Hematopoietic multipotent progenitor cell treated with erythropoietin and hydrocortisone succinate and interleukin-3 and kit ligand, for 4 days (in vitro differentiated cells): ENCODE measurements at regions not wholly inside any gene's neighbourhood (a gene's known extent, or its start where the extent isn't known, plus 50 kb on each side); places are given as distances from the start of the nearest gene placed in this dataset.
"Not testable (repeated sequence)": the region's sequence is repeated elsewhere in the genome, so short reads cannot be mapped to it uniquely, and the experiment has no call there.

Source experiments
- DNase-seq: peaks from one replicate; pipeline ENCODE4 v3.0.0-alpha.2; 2015

DNA sequence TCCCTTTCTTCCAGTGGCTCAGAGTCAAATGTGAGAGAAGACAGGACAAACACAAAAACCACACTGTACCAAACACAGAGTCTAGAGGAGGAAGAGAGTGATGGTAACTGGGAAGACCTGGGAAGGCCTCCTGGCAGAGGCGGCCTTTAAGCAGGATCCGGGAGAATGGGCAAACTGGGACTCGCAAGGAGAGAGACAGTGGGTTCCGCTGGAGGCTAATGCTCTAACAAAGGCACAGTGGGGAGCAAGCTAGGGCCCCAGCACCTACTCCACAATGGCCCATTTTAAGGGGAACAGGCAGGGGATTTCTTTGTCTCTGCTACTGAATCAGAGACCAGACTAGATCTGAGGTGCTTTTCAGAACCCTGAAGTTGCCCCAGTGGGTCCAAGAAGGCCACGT lies 81.4 kb upstream of the HES1 start:
- DNase-seq: no peak

DNA sequence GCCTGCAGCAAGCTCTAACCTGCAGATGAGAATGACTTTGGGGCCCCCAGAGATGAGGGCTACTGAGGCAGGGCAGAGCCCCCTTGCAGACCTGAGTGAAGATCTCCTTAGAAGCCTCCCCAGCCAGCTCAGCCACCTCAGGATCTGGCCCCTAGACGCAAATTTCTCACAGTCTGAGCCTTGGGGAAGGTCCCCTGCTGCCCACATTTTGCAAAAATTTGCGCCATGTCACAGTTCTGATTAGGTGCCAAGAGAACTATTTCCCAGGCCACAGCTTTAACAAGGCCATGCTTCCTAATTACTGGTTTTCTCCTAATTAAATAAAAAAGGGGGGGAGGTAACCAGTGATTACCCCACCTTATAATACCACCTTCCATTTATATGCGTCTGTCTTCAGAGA lies 81.0 kb upstream of the HES1 start:
- DNase-seq: no peak

DNA sequence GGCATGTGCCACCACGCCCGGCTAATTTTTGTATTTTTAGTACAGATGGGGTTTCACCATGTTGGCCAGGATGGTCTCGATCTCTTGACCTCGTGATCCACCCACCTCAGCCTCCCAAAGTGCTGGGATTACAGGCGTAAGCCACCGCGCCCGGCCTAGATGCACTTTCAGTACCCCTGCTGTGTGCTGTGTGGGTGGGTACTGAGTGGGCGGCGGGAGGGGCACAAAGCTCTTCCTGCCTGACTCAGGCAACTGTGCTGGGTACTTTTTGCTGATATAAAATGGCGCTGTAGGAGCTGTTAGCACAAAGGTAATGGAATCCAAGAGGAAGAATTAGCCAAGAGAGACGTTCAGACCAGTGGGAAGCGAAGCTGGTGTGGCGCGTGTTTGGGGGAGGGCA lies 79.6 kb upstream of the HES1 start:
- DNase-seq: not testable (repeated sequence)

DNA sequence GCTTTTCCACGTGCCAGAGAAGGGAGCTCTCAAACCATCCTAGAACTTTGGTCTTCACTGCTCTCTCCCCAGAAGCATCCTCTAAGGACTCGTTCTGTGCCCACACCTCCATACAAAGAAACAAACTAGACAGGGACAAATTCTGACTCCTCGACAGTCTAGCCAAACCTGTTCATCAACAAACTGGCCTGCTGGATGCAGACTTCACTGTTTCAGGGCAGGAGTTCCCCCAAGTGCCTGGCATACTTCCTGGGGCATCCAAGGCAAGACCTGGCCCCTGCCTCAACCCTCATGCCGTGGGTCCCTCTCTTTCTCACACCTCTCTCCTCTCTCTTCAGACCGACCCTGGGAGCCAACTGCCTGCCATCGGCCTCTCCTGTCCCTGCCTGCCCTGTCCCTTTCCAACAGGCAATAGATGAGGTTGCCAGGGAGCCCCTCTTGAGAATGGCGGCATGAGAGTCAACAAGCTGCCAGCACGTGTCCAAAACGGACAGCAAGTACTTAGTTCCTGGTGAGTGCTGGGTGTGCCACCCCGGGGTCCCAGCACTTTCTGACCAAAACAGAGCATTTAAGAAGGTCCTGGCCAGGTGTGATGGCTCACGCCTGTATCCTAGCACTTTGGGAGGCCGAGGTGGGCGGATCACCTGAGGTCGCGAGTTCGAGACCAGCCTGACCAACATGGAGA lies 79.1 kb upstream of the HES1 start:
- DNase-seq: no peak

DNA sequence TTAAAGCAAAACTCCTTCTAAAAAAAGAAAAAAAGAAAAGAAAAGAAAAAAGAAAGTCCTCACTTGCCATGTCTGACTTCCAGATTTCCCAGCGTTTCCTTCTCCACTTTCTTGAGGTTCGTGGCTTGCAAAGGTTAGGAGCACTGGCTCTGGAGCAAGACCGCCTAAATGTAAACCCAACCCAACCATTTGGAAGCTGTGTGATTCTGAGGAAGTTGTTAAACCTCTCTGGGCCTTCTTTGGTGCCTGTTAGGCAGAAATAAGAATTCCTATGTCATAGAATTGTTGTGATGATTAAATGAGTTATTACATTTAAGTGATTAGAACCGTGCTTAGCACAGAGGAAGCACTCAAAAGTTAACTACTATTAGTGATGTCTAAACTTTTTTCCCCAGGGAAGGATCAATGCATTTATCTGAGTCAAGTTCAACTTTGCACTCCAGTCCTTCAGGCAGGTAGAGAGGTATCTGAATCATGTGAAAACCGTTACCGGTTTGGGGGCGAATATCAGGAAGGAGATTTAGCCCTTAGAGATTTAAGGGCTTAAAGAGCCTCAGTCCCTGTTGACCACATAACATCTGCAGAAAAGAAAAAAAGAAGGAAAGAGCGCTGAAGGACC lies 78.3 kb upstream of the HES1 start:
- no peak for DNase-seq

DNA sequence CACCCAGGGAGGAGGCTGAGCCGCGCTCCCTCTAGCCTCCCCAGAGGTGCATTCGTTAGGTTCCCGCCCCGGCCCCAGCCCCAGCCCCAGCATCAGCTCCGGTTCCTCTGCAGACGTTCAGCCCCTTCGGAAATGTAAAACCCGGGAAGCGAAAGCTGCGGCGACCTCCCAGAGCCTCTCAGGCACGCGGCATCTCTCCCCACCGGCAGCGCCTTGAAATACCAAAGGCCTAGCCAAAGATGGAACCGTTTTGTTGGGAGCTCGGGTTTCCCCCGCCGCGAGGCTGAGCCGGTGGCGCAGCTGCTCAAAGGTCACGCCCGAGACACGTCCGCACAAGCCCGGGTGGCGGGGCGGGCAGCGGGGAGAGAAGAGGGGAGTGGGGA lies 77.8 kb upstream of the HES1 start:
- DNase-seq: peak; percentile 62

DNA sequence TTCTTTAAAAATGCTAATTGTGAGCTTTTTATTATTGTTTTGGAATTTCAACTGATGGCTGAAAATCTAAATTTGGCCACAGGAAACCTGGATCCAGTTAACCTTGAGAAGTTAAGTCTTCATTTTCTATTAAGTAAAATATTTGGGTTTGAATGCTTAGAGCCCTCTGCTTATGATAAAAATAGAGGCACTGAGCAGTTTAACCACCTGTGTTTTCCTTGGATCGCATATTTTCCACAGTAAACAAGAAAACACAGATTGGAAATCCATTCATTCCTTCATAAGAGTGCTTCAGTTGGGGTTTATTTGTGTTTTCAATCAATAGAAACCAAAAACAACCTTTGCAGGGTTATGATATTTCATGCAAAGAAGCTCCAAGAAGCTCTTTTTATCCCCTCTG lies 77.2 kb upstream of the HES1 start:
- no peak for DNase-seq

DNA sequence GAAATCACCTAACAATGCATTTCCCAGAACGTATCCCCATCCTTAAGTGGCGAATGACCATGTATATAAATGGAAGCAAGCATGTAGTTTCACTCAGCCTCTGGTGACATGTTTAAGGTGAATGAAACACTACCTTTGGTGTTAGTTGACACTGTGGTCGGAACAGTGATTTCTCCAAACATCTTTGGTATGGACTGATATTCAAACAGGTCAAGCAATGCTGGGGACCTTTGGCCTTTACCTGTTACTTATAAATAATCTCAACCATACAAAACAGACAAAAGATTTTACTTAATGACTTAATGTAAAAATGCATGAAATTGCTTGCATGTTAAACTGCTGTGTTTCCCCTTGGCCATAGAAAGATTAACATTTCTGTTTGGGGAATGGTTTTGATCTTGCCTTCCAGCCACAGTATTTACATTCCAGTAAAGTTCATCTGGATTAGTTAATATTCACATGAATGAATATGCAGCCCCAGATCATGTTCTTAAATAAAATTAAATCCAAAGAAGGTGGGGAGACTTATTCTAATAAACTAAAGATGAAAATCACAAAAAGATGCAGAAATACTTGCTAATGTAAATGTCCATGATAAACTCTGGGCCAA lies 74.4 kb upstream of the HES1 start:
- no peak for DNase-seq

DNA sequence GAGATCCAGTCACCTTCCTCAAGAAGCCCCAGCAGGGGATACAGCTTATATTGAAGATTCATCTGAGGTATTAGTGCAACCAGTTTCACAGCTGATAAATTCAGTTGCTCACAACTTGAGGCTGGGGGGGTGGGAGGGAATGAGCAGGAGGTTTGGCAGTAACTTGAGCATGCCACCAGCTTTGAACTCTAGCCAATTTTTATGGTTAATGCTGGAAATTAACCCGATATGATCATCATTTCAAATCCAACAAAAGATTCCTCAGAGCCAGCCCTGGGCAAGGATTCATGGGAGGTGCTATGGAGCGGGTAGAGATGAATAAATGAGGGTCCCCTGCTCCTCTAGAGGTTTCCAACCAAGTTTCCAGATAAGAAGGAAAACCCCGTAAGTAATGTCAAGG lies 73.1 kb upstream of the HES1 start:
- DNase-seq: no peak

DNA sequence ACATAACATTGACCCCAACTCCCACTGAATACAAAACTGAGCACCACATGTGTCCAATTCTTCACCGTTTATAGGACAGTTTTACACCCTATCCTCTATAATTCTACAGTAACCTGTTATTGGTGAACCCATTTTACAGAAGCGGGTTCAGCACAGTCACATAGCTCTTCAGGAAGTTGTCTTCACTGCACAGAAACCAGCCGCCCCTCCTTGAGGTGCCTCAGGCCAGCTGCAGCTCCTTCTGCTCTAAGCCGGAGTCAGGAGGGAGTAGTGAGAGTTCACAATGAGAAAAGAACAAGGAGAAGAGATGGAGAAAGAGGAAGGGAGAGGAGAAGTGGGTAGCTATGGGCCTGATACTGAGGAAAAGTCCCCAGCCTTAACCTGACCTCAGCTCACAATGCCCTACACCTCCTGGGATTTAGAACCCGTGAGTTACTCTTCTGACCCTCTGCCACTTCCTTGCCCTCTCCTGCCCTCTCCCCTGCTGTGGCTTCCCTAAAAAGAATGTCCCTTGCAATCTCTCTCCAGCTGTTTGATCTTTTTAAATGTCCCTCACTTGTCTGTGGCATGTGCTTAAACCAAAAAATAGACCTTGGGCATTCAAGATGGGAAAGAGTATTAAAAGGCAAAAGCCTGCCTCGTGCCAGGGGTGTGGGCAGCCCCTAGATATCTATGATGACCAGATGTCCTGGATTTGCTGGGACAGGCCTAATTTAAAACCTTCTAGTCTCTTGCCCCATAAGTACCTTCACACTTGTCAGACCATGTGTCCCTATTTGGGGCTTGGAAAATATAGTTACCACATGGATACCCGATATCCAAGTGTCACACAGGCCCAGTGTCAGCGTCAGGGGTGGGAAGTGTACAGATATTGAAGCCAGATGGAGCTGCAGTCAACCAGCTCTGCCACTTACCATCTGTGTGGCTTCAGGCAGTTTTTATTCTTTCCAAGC lies 71.3 kb upstream of the HES1 start:
- no peak for DNase-seq

DNA sequence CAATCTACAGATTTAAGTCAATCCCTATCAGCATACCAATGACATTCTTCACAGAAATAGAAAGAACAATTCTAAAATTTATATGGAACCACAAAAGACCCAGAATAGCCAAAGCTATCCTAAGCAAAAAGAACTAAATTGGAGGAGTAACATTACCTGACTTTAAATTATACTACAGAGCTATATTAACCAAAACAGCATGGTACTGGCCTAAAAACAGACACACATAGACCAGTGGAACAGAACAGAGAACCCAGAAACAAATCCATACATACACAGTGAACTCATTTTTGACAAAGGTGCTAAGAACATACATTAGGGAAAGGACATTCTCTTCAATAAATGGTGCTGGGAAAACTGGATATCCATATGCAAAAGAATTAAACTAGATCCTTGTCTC lies 68.6 kb upstream of the HES1 start:
- DNase-seq: not testable (repeated sequence)

DNA sequence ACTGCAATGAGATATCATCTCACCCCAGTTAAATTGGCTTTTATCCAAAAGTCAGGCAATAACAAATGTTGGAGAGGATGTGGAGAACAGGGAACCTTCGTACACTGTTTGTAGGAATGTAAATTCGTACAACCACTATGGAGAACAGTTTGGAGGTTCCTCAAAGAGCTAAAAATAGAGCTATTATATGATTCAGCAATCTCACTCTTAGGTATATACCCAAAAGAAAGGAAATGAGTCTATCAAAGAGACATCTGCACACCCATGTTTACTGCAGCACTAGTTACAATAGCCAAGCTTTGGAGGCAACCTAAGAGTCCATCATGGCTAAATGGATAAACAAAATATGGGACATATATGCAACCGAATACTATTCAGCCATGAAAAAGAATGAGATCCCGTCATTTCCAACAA lies 68.0 kb upstream of the HES1 start:
- peak; percentile 29 for DNase-seq

DNA sequence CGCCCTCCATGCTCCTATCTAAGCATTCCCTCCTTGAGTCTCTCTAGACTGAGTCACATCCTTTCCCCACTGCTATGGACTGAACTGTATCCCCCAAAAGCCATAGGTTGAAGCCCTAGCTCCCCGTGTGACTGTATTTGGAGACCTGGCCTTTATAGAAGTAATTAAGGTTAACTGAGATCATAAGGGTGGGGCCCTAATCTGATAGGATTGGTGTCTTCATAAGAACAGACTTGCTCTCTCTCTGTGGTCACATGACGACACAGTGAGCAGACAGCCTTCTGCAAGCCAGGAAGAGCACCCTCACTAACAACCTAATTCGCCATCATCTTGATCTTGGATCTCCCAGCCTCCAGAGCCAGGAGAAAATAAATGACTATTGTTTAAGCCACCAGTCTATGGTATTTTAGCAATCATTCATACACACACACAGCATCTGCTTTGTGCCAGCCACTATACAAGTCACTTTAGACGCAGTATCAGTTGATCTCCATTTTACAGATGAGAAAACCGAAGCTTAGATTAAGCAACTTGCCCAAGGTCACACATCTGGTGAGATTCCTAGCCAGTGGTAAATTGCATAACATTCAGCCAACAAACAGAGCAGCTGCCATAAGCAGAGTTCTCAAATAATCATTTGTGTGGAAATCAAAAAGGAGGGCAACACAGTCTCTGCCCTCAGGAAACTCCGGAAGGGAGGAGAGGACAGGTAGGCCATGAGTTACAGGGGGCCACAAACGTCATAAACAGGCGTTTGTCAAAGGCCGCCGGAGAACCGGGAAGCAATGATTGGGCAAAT lies 66.3 kb upstream of the HES1 start:
- peak; percentile 77 for DNase-seq

DNA sequence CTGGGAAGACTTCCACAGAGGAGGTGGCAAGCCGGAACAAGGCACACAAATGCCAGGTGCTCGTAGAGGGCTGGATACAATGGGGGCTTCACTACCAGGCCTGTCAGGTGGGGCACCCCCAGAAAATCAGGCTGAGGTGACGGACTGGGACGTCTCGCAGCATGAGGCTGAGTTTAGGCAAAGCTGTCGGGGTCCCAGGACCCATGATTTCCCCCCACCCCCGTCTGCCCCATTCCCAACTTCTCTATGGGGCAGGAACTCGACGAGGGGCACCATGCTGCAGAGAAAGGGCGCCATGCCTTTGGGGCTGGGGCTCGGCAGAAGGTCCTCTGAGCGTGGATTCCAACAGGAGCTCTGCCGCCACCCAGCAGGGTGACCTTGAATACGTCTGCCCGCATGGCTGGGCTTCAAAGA lies 65.7 kb upstream of the HES1 start:
- DNase-seq: no peak

DNA sequence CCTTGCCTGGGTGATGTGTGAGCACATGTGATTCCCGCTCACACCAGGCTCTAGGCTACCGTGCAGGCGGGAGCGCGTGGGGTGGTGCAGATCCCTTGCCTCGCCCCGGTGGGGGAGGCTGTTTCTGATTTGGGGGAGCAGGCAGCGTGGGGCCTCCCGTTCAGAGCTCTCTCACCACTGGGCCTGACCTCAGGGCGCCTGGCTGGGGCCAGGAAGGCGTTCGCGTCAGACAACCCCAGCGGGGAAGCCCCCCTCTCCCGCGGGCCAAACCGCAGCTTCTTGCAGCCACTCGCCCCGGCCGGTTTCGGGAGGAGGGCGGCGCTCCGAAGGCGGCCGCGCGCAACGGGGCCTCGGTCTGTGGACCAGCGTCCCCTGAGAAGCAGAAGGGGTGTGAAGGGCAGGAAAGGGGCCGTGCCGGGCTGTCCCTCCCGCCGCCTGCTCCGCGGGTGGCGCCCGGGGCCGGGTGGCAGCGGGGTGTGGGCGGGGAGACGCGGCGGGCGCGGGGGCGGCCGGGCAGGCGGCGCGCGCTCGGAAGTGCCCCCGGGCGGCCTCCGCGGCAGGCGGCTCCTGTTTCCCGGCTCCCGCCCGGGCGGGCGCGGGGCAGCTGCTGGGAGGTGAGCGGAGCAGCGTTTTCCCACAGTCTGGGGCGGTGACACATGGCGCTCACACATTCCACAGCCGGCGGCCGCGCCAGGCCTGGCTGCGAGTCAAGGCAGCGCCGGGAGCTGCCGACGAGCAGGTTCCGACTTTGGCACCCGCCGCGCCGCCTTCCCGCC lies 65.1 kb upstream of the HES1 start:
- DNase-seq: peak; percentile 92

DNA sequence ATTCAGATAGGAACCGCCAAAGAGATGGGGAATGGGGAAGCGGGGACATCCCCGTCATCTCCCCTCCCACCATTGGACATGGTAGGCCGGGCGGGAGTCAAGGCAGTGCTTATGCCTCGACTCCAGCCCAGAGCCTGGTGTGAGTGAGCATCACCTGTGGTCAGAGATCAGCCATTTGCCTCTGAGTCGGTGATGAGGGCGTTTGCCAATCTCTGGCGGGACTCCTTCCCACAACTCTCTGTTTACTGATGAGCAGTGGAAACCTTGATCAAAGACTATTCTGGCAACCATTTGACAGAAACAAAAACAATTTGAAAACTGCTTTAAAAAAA lies 63.9 kb upstream of the HES1 start:
- no peak for DNase-seq

DNA sequence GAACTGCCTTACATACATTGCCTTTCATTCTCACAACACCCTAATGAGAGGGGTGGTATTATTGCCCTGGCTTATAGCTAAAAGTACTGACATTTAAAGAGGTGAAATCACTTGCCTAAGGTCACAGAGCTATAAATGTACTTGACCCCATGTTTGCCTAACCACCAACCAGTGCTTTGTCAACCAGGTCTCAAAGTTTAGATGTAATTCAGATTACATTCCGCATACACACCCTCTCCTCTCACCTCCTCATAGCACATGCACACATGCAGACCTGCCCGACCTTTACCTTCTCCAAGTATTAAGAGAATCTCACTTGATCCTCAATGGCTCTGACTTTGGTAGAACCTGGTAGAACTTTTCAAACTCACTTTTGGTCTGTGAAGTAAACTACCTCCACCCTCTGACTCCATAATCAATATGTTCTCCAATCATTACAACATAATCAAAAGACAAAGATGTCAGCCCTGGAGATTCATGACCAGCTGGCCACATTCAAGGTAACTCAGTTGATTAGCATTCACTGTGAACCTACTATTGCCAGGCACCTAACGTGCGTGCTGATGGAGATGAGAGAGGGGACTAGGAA lies 63.2 kb upstream of the HES1 start:
- DNase-seq: no peak

DNA sequence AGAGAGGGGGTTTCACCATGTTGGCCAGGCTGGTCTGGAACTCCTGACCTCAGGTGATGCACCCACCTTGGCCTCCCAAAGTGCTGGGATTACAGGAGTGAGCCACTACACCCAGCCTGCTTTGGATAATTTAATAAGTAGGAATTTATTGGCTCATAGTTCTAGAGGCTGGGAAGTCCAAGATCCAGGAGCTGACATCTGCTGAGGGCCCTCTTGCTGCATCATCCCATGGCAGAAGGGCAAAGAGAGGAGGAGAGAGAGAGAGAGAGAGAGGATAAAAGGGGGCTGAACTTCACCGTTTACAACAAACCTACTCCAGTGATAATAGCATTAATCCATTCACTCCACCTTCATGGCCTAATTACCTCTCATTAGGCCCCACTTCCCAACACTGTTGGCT lies 62.0 kb upstream of the HES1 start:
- no peak for DNase-seq

DNA sequence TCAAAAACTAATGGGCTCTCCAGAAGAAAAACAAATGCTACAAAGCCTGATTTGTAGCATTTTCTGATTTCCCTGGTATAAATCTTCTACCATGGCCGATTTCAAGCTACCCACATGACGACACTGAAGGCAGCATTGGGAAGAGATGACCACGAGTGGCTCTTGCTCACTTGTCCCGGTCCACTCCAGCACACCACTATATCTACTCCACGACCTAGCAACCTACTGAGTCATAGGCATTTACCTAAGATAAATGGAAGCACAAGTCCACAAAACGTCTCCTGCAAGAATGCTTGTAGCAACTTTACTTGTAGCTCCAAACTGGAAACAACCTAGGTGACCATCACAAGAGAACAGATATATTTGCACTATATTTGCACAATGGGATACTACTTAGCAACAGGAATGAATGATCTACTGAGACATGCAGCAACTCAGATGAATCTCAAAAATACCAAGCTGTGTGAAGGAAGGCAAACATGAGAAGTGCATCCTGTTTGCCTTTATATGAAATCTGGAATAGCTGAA lies 60.8 kb upstream of the HES1 start:
- DNase-seq: no peak

DNA sequence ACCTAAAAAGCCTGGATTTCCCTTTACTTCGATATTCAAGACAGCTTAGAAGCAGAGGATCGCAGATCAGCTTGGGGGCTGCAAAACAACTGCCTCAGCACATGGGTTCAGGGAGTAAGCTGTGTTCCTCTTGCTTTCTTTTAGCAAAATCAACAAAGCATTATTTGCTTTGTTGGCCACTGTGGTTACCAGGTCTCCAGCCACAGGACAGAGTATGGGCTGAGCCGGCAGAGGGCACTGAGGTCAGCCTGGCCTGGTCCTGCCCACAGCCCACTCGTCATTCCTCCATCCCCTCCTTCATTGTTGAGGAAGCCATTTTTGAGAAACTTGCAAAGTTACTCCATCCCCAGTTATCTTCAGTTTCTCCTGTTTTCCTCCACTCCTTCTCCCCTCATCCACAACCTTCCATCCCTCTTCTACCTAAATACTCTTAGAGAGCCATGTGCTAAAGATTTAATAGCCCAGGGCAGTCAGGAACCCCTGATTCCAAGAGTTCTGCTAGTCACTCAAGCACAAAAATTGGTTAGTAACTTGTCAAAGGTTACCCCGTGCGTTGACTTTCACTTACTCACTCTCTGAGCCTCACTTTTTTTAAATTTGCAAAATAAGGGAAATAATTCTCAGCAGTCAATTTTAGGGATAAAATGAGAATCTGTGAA lies 60.0 kb upstream of the HES1 start:
- no peak for DNase-seq

DNA sequence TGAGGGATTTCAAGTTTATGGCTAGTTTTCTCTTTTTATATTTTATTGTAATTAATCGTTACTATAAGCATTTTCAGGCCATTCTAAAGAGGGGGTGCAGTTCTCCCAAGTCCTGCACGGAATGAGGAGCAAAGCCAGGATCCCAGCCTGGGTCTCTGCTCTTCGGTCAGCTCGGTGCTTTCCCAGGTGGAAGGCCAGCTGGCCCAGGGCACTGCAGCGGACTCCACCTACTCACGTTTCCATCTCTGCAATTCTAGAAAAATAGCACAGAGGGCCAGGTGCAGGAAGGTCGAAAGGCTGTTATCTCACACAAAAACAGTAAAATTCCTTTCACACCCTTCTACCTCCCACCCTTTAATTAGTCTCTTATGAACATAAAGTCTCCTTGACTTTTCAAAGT lies 59.5 kb upstream of the HES1 start:
- no peak for DNase-seq
